HL-60 (cell line): ENCODE measurements at regions not wholly inside any gene's neighbourhood (a gene's known extent, or its start where the extent isn't known, plus 50 kb on each side); places are given as distances from the start of the nearest gene placed in this dataset.

ENCODE experiments used
- DNase-seq, 2 experiments: peaks; one replicate each; pipeline ENCODE4 v3.0.0-alpha.2; 2010 to 2020; ENCODE audit warnings: low read depth in 1 of 2, low spot score in 1 of 2
- H3K27ac ChIP-seq: fragments of 250-450 bp; sonication (Bioruptor Pico); replicated peaks from 2 replicates; pipeline ENCODE4 v1.5.1; 2020; ENCODE audit warnings: mild to moderate bottlenecking, moderate library complexity
- H3K27me3 ChIP-seq: fragments of 250-450 bp; sonication (Bioruptor Pico); 2 replicates; pipeline ENCODE4 v1.5.1; 2021; ENCODE audit warnings: mild to moderate bottlenecking, moderate library complexity; ENCODE audit not compliant: insufficient read depth, poor library complexity, severe bottlenecking
- H3K4me3 ChIP-seq: replicated peaks from 2 replicates; pipeline ENCODE4 v1.5.1; 2011; ENCODE audit warnings: mild to moderate bottlenecking, control low read depth, low read length; ENCODE audit not compliant: insufficient read depth
- GABPA ChIP-seq: IDR thresholded peaks from 2 replicates; pipeline ENCODE4 v1.6.1; 2012; ENCODE audit warnings: low read depth
- POLR2AphosphoS5 ChIP-seq: IDR thresholded peaks from 2 replicates; pipeline ENCODE4 v1.6.1; 2012; ENCODE audit warnings: low read depth
- SPI1 ChIP-seq: IDR thresholded peaks from 2 replicates; pipeline ENCODE4 v1.6.1; 2012; ENCODE audit warnings: low read depth, mild to moderate bottlenecking, borderline replicate concordance
- TF ChIP-seq, protein P1 (sequence below): IDR thresholded peaks from one replicate; pipeline ENCODE4 v1.5.1; 2011; ENCODE audit warnings: low read length, control low read depth, inconsistent platforms; ENCODE audit not compliant: insufficient read depth
- TF ChIP-seq, protein P2 (sequence below): IDR thresholded peaks from 2 replicates; pipeline ENCODE4 v1.6.1; 2012; ENCODE audit warnings: low read depth; ENCODE audit not compliant: insufficient replicate concordance

DNA sequence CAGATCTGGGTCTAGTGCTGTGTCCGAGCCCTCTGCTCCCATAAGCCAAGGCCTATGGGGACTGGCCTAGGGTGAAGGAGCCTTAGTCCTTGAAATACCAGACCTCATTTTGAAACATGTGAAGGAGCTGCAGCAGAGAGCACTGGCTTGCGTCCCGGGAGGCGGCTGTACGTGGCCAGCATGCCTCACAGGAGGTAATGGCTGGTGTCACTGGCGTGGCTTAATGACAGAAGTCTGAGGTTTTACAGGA, 72.7 kb upstream of the OTOS start:
- Histone ChIP-seq H3K27ac (no peak overlapping the region), H3K27me3 (no peaks in the 10 kb centered on the region), H3K4me3 (no peak overlapping the region)
- no peak for TF ChIP-seq GABPA
- TF ChIP-seq POLR2AphosphoS5: no peak
- no peak for TF ChIP-seq SPI1
- TF ChIP-seq, protein P1, sequence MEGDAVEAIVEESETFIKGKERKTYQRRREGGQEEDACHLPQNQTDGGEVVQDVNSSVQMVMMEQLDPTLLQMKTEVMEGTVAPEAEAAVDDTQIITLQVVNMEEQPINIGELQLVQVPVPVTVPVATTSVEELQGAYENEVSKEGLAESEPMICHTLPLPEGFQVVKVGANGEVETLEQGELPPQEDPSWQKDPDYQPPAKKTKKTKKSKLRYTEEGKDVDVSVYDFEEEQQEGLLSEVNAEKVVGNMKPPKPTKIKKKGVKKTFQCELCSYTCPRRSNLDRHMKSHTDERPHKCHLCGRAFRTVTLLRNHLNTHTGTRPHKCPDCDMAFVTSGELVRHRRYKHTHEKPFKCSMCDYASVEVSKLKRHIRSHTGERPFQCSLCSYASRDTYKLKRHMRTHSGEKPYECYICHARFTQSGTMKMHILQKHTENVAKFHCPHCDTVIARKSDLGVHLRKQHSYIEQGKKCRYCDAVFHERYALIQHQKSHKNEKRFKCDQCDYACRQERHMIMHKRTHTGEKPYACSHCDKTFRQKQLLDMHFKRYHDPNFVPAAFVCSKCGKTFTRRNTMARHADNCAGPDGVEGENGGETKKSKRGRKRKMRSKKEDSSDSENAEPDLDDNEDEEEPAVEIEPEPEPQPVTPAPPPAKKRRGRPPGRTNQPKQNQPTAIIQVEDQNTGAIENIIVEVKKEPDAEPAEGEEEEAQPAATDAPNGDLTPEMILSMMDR: no peak
- TF ChIP-seq, protein P2, sequence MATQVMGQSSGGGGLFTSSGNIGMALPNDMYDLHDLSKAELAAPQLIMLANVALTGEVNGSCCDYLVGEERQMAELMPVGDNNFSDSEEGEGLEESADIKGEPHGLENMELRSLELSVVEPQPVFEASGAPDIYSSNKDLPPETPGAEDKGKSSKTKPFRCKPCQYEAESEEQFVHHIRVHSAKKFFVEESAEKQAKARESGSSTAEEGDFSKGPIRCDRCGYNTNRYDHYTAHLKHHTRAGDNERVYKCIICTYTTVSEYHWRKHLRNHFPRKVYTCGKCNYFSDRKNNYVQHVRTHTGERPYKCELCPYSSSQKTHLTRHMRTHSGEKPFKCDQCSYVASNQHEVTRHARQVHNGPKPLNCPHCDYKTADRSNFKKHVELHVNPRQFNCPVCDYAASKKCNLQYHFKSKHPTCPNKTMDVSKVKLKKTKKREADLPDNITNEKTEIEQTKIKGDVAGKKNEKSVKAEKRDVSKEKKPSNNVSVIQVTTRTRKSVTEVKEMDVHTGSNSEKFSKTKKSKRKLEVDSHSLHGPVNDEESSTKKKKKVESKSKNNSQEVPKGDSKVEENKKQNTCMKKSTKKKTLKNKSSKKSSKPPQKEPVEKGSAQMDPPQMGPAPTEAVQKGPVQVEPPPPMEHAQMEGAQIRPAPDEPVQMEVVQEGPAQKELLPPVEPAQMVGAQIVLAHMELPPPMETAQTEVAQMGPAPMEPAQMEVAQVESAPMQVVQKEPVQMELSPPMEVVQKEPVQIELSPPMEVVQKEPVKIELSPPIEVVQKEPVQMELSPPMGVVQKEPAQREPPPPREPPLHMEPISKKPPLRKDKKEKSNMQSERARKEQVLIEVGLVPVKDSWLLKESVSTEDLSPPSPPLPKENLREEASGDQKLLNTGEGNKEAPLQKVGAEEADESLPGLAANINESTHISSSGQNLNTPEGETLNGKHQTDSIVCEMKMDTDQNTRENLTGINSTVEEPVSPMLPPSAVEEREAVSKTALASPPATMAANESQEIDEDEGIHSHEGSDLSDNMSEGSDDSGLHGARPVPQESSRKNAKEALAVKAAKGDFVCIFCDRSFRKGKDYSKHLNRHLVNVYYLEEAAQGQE: no peak
- no peak for DNase-seq

DNA sequence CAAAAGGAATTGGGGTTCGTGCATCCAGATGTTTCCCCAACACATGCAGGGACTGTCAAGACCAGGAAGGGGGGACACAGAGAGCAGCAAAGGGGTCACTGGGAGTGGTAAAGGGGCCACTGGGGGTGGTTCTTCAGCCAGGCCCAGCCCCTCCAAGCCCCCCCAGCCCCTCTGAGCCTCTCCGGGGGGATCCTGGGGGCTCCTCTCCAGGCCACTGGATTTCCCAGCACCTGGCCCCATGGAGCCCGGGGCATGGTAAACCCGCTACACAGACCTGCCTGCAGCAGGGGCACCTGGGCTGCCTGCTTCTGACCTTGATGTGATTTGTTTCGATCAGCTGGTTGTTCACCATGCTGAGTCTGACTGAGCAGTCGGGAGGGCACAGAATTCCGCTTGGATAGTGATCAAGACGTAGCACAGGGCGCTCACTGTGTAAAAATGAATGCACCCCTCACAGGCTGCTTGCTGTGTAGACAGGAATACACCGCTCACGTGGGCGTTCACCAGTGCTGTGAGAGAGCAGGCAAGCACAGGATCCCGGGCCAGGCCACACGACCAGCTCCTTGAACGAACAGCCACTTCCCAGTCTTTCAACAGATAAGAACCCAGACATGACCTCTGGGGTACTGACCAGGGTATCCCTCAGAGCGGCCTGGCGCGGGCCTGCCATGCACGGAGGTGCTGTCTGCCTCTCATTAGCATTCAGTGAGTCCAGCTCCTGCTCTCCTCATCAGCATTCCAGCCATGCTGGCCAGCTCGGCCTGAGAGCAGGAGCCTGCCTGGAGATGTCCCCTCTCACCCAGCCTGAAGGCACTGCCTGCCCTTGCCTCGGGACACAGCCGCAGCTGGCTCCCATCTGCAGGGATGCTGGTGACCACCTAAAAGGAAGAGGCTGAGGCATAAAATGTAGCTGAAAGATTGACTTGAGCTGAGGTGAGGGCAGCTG, 73.3 kb upstream of the OTOS start:
- H3K27me3 ChIP-seq: no peaks in the 10 kb centered on the region
- TF ChIP-seq, protein P2: no peak
- TF ChIP-seq, protein P1: no peak
- TF ChIP-seq GABPA (no peak), POLR2AphosphoS5 (no peak), SPI1 (no peak)
- H3K4me3 ChIP-seq: no peak overlapping the region
- no peak for DNase-seq
- no peak overlapping the region for H3K27ac ChIP-seq

DNA sequence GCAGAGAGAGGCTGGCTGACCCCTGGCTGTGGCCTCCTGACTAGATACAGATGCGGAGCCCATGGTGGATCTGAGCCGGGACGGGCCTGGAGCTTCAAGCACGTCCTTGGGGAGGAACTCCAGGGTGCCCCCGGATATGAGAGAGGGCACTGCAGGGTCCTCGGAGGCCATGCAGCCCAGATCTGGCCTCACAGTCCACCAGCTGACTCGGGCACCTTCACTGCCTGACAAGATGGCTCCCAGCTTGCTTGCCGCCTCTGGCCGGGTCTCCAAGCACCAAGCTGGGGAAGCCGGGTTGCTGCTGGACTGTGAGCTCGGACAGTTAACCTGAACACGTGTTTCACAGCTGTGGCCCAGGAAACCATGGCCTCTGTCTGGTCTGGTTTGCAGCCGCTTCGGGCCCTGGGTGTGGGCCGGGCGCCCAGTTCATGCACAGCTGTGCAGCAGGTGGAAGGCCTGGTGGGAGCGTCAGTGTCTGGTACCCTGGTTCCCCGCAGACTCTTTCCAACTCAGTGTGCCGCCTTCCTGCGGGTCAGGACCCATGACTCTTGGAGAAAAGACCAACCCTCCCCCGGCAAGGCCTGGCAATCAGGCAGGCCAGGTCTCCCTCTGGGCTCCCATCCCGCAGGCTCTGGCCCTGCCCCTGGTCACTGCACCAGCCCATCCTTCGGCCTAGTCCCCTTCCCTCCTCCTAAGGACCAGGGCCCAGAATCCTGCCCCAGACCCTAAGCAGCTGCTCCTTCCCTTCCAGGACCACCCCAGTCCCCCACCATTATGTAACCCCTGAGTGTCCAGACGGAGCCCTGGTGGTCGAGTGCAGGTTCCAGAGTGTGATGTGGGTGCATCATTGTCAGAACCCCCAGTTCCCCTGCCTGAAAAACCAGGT, 74.6 kb upstream of the OTOS start:
- Histone ChIP-seq H3K27ac (no peak overlapping the region), H3K4me3 (no peak overlapping the region), H3K27me3 (no peaks in the 10 kb centered on the region)
- no peak for DNase-seq
- TF ChIP-seq POLR2AphosphoS5: no peak
- TF ChIP-seq, protein P2: no peak
- no peak for TF ChIP-seq GABPA
- TF ChIP-seq, protein P1: no peak
- TF ChIP-seq SPI1: no peak
